HL-60/S4 treated with retinoic acid at 250 ng/mL for 4 days and 3 days (cell line): ENCODE measurements at regions not wholly inside any gene's neighbourhood (a gene's known extent, or its start where the extent isn't known, plus 50 kb on each side); places are given as distances from the start of the nearest gene placed in this dataset.

Source experiments
- in situ Hi-C: fragments of 300-500 bp; cut with MboI; formaldehyde crosslinking; loops from 2 replicates; pipeline ENCODE4 v1.7.0; 2022; ENCODE audit warnings: low sequenced_read_pairs

GRCh38 chr10:94085766-94086437, 92.2 kb downstream of the PLCE1 start:
- in situ Hi-C loops: no loop called here

DNA sequence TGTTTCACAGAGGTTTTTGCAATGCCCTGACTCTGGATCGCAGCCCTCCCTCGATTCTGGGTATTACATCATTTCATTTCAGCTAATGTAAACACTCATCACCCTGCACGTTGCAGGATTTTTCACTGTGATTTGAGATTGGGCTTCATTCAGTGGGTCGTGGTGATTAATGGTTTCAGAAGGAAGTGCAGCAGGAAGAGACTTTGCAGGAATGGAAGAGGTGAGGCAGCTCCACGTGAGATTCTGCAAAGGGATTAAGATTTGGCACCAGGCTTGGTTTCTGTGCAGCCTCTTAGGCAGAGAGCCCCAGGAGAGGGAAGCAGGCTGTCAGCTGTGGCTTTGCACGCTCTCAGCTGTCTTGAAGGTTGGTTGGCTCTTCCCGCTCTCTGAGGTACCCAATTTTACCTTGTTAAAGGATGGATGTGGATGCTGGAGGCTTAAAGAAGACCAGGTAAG, 95.2 kb downstream of the PLCE1 start:
- in situ Hi-C loops: no loop called here

DNA sequence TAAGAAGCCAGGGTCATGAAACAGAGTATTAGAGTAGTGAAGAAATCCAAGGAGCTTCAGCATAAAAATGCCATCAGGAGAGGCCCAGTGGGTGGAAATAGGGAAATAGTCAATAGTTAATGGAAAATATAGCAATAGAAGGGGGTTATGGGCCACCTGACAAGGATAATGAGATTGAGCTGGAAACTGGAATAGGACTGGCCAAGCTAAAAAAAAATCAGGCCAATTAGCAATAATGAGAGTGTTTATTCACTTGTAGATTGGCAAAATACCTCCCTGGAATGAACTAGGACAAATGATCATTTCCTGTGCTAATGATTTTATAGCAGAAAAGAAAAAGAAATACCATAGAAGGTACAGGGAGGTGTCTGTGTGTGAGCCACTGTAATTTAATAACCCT, 97.9 kb downstream of the PLCE1 start:
- in situ Hi-C loops: no loop called here

DNA sequence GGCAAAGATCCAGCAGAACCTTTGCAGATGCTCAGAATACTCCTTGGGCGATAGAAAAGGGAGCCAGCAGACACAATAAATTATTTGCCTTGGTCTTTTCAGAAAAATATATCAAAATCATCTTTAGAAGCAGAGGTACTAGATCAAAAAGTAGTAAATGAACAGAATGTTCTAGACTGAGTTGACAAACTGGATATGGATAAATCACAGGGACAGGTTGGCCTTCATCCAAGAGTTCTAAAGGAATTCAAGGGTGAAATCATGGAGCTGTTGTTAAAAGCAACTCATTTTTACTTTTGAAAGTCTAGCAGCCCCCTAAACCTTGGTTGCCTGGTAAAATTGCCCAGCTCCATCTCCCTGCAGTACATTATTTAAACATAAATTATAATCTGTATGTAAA, 99.1 kb downstream of the PLCE1 start:
- in situ Hi-C loops: no loop called here

- in situ Hi-C loops: no loop called here
Measured at GRCh38 chr10:94093286-94093905, 99.7 kb downstream of the PLCE1 start.

- in situ Hi-C loops: no loop called here
Measured at GRCh38 chr10:94094540-94094939, 100.8 kb downstream of the PLCE1 start.

DNA sequence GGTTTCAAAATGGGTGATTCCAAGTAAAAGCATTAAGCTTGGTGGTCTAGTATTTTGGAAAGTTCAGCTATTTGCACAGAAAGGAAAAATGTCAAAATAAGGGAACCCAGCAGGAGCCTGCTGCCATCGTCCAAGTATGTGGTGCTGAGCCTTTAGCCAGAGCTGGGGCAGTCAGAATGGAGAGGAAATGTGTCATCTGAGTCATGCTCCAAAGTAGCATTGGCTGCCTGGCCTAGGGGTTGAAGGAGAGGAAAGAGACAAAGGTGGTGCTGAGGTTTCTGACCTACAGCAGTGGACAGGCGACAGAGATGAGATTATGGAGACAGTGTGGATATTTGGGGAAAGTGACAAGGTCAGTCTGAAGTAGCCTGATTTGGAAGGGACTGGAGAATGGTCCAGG, 103.9 kb downstream of the PLCE1 start:
- in situ Hi-C loops: no loop called here

- in situ Hi-C loops: no loop called here
Measured at GRCh38 chr10:94098896-94099295, 105.2 kb downstream of the PLCE1 start.

DNA sequence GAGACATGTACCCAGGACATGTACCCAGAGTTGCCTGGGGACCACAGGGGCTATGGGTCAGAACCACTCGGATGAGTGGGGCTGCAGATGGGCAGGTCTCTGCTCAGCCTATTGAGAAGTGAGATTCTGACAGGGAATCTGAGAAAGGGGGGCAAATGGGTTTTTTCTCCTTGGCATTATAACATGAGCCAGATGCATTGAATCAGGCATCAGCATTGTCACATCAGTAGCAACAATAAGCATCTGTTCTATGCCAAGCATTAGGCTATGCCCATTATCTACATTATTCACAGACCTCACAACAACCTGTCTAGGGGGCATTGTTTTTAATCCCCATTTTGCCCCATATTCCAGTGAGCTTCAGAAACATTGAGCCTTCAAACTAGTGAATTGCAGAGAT, 108.2 kb downstream of the PLCE1 start:
- in situ Hi-C loops: no loop called here

DNA sequence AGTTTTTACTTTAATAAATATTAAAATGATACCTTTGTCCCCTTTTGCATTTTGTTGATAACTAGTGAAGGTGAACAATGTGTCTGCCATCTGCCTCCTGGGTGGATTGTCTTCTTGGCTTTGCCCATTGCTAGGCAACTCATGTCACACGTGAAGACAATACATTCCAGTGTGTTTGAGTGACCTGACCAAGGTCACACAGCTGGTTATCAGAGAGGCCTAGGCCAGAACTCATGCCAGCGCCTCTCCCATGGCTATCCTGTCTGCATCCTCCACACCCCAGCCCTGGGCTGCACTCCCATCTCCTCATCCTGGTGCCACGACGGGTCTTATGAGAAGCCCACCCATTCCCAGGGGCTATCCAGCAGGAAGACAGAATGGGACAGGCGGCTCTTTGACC, 108.7 kb downstream of the PLCE1 start:
- in situ Hi-C loops: no loop called here

GRCh38 chr10:94103192-94103591, 109.5 kb downstream of the PLCE1 start:
- in situ Hi-C loops: no loop called here

GRCh38 chr10:94103801-94104221, 110.1 kb downstream of the PLCE1 start:
- in situ Hi-C loops: no loop called here

DNA sequence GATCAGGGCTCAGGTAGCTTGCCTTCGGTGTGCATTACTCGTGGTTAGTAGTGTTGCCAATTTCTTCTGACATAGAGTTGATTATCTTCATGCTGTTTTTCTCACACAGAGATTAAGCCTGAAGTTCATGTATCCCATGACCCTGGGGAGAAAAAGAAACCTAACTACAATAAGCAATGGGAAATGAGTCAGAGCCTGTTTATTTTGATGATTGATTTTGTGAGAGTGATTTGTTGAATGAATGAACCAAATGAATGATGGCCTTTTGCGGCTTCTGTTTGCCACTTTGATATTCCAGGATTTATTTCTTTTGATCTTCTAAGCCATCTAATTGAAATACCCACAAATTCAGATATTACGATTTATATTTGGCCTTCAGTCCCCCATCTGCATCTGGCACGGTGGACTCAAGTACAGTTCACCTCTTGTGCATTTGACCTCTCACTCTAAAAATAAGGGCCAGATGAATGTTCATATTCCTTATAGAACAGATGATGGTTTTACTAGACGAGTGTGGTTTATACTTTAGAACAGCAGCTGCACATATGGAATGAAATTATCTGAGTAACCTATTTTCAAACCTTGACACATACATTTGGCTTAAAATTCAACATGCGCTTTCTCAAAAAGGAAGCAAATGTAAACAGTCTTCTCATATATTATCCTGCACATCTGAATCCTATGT, 110.7 kb downstream of the PLCE1 start:
- in situ Hi-C loops: no loop called here

GRCh38 chr10:94105226-94105625, 111.5 kb downstream of the PLCE1 start:
- in situ Hi-C loops: no loop called here

DNA sequence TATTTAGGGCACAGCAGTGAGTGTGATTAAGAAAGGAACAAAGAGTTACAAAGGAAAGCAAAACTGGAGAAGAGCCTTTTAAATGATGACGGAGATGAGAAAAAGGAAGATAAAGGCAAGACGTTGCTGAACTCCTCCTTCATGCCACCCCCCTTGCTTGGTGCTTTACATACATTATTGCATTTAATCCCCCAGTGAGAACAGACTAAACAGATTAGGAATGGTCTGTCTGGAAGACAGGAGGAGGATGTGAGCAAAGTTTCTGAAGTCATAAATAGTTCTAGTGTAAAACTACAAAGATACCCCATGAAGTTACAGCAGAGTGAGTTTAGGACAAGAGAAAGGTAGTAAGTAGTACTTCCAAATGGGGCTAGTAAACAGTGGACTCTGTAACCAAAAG, 113.5 kb downstream of the PLCE1 start:
- in situ Hi-C loops: no loop called here

DNA sequence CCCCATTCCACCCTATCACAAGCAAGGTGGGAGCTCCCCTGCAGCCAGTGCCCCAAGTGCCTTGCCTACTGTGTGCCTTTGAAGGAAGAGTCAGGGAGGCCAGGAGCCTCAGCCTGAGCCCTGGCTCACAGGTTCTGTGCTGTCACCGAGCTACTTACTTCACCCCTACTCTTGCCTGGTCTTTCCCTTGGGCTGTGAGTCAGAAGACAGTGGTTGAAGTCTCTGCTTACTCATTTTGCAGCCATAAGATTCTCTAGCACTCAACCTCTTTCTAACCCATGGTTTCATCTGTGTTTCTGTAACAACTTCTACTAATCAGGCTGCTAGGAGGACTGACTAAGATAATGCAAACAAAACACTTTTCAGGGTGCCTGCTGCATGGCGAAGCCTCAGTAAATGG, 114.5 kb downstream of the PLCE1 start:
- in situ Hi-C loops: no loop called here

- in situ Hi-C loops: no loop called here
Measured at GRCh38 chr10:94111367-94111766, 117.6 kb downstream of the PLCE1 start.

DNA sequence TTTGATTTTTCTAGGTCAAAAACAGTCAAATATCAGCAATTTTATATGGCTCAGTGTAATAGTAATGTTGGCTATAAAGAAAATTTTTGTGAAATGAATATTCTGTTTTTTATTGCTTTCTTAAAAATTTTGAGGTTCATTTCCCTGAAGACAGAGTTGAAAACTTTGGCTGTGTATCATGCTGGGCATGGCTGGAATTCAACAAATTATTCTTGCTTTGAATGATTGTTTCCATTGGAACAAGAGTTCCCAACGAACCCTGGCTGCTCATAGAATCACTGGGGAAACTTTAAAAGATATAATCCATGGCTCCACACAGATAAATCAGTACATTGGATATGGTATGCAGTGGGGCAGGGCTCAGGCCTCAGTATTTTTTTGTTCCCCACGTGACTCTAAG, 118.6 kb downstream of the PLCE1 start:
- in situ Hi-C loops: no loop called here

DNA sequence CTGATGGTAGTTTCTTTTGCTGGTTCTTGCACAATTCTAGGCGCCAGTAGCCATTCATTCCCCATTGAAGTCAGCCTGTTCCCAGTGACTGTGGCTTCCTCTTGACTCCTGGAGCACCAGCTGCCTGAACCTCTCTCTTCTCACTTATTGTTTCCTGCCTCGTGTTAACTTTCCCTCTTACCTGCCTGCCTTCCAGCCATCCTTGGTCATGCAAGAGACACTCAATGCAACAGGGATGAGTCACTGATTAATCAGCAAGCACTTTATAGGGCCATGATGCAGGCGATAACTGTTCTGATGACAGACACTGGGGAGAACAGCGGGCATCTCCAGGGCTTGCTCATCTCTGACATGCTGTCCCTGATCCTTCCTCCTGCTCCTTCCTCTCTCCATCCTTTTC, 122.0 kb downstream of the PLCE1 start:
- in situ Hi-C loops: no loop called here

- in situ Hi-C loops: no loop called here
Measured at GRCh38 chr10:94116848-94117247, 123.1 kb downstream of the PLCE1 start.

DNA sequence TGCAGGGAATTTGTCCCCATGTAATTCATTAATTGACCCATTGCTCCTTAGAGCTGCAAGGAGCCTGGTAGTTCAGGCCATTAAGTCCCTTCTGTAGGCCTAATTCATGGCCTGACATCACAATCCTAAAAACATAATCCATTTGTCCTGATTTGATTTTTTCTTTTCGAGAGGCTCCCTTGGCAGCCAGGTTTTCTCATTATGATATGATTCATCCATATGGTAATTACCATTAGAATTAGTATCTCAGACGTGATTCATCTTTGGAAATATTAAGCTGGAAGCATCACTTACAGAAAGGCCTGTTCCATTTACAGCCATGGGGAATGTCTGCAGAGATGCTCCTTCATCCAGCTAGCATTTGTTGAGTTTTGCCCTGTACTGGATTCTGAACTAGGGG, 128.5 kb downstream of the PLCE1 start:
- in situ Hi-C loops: no loop called here

GRCh38 chr10:94123258-94123995, 129.7 kb downstream of the PLCE1 start:
- in situ Hi-C loops: no loop called here
